ENCODE measurements at regions not wholly inside any gene's neighbourhood (a gene's known extent, or its start where the extent isn't known, plus 50 kb on each side); places are given as distances from the start of the nearest gene placed in this dataset.

GRCh38 chr18:45378308-45378707 lies 237.0 kb upstream of the SLC14A2 start:
- no peak overlapping the region for H2AK9ac ChIP-seq (replicated peaks; ENCODE audit: low read depth, low read length, poor library complexity)
- no peaks in the 10 kb centered on the region for H4K20me1 ChIP-seq (ENCODE audit: insufficient read depth, low read length)
- H3K4ac ChIP-seq (ENCODE audit: low read depth, low read length) = no peak overlapping the region
- H2BK5ac ChIP-seq (ENCODE audit: low read depth, low read length, poor library complexity, severe bottlenecking) = no peak overlapping the region
- H3K9me3 ChIP-seq (ENCODE audit: control insufficient read depth, insufficient read depth, low read length) = no peaks in the 10 kb centered on the region
- H3K4me1 ChIP-seq (ENCODE audit: control insufficient read depth, insufficient read depth, low read length) = no peaks in the 10 kb centered on the region
- H3K56ac ChIP-seq (ENCODE audit: extremely low read depth, insufficient read depth, low read length) = no peak overlapping the region
- no peak overlapping the region for H3K4me3 ChIP-seq (ENCODE audit: insufficient read depth, low read depth, low read length)
- H2BK120ac ChIP-seq (ENCODE audit: low read depth, low read length) = no peak overlapping the region
- H3K4me2 ChIP-seq (ENCODE audit: low read depth, low read length) = no peak overlapping the region
- H4K91ac ChIP-seq (ENCODE audit: insufficient read depth, low read depth, low read length) = no peak overlapping the region
- intact Hi-C loops (cut with micrococcal nuclease) (no loop called here), dilution Hi-C loops (cut with HindIII; ENCODE audit: low sequenced_read_pairs, unreplicated experiment) (no loop called here), in situ Hi-C loops (cut with MboI; ENCODE audit: low sequenced_read_pairs) (loop anchor here (25.0 kb wide), 1 partner anchor 1741 kb away; no protein-coding TSS in a partner anchor)
- no peaks in the 10 kb centered on the region for H3K36me3 ChIP-seq (ENCODE audit: control insufficient read depth, insufficient read depth, low read length)
- no peak overlapping the region for H2BK20ac ChIP-seq (ENCODE audit: low read depth, low read length)
- ChIA-PET CTCF (no interaction called here), POLR2A (ENCODE audit: unreplicated experiment) (no interaction called here)
- no peak overlapping the region for H3K23ac ChIP-seq (ENCODE audit: low read depth, low read length)
- no peak overlapping the region for H3K14ac ChIP-seq (replicated peaks; ENCODE audit: low read depth, low read length)
- ATAC-seq (ENCODE audit: low read depth) (no peak), DNase-seq (no peak)
- H2AFZ ChIP-seq (replicated peaks; ENCODE audit: low read length, poor library complexity) = no peak overlapping the region
- no TSS peak for BruUV-seq (replicated peaks)
- no peaks in the 10 kb centered on the region for H3K79me1 ChIP-seq (ENCODE audit: low read depth in 1 of 2, low read length in 2 of 2)
- H3K27me3 ChIP-seq (ENCODE audit: control insufficient read depth, insufficient read depth, low read length) = no peaks in the 10 kb centered on the region
- no peaks in the 10 kb centered on the region for H3K9me1 ChIP-seq (ENCODE audit: insufficient read depth, low read length)
- no peak overlapping the region for H3K27ac ChIP-seq (ENCODE audit: insufficient read depth, low read length)
- TF ChIP-seq ELK1 (IDR thresholded peaks at IDR 0.05; ENCODE audit: borderline replicate concordance, low read depth, low read length) (no peak), USF2 (IDR thresholded peaks at IDR 0.05; ENCODE audit: low read depth, low read length) (no peak), POLR2A (IDR thresholded peaks at IDR 0.05; ENCODE audit: low read depth, low read length) (no peak), RFX5 (IDR thresholded peaks at IDR 0.05; ENCODE audit: low read depth, low read length) (no peak), CEBPB (IDR thresholded peaks at IDR 0.05; ENCODE audit: low read depth, low read length) (no peak)
- H3K9ac ChIP-seq (ENCODE audit: low read depth, low read length) = no peak overlapping the region
- H2BK15ac ChIP-seq (ENCODE audit: low read depth, low read length) = no peak overlapping the region
- WGBS, 2 experiments (ENCODE audit: extremely low coverage in 2 of 2, insufficient read length in 1 of 2) = no CpG with 5 or more reads among the region's 1 CpG
- H4K8ac ChIP-seq (ENCODE audit: low read depth in 2 of 2, low read length in 2 of 2) = no peak overlapping the region
- H3K18ac ChIP-seq (ENCODE audit: low read depth, low read length) = no peak overlapping the region
- no peak overlapping the region for H2AK5ac ChIP-seq (ENCODE audit: low read depth, low read length)
- no peak overlapping the region for H4K5ac ChIP-seq (ENCODE audit: low read depth, low read length)

Measured in IMR-90 (cell line).